ENCODE measurements at regions not wholly inside any gene's neighbourhood (a gene's known extent, or its start where the extent isn't known, plus 50 kb on each side); places are given as distances from the start of the nearest gene placed in this dataset.

DNA sequence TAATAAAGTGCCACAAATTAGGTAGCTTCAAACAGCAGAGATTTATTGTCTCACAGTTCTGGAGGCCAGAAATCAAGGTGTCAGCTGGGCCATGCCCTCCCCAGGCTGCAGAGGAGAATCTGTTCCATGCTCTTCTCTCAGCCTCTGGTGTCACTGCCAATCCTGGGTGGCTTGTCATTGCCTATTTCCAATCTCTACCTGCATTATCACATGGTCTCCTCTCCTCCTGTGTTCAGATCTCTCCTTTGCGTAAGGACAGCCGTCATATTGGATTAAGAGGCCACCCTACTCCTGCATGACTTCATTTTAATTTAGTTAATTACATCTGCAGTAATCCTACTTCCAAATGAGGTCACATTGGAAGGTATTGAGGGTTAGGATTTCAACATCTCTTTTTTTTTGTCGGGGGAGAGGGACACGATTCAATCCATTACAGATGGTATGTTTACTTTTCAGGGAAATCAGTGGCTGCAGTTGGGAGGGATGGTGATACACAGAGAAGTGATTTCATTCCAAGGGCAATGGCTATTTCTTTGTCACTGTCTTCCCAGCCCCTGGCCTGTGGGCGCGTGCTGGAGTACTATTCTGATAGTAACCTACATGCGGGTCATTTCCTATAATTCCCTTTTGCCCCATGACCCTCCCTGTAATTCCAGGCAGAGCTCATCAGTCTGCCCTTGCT lies 169.4 kb downstream of the MINAR1 start:
- TF ChIP-seq, protein P1, sequence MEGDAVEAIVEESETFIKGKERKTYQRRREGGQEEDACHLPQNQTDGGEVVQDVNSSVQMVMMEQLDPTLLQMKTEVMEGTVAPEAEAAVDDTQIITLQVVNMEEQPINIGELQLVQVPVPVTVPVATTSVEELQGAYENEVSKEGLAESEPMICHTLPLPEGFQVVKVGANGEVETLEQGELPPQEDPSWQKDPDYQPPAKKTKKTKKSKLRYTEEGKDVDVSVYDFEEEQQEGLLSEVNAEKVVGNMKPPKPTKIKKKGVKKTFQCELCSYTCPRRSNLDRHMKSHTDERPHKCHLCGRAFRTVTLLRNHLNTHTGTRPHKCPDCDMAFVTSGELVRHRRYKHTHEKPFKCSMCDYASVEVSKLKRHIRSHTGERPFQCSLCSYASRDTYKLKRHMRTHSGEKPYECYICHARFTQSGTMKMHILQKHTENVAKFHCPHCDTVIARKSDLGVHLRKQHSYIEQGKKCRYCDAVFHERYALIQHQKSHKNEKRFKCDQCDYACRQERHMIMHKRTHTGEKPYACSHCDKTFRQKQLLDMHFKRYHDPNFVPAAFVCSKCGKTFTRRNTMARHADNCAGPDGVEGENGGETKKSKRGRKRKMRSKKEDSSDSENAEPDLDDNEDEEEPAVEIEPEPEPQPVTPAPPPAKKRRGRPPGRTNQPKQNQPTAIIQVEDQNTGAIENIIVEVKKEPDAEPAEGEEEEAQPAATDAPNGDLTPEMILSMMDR (IDR thresholded peaks at IDR 0.05), result no peak
- no peak for TF ChIP-seq POLR2A (IDR thresholded peaks at IDR 0.05)

All from uterus (tissue), 2 donors.